ENCODE measurements at regions not wholly inside any gene's neighbourhood (a gene's known extent, or its start where the extent isn't known, plus 50 kb on each side); places are given as distances from the start of the nearest gene placed in this dataset.

- Histone ChIP-seq H3K9me3 (ENCODE audit: control insufficient read depth, insufficient read depth, low read depth, low read length) (no peaks in the 10 kb centered on the region), H3K4me3 (ENCODE audit: low read depth, low read length) (no peak overlapping the region), H3K4me1 (ENCODE audit: control insufficient read depth, insufficient read depth, low read length) (no peaks in the 10 kb centered on the region), H3K9ac (ENCODE audit: low read length) (no peak overlapping the region), H3K36me3 (ENCODE audit: control insufficient read depth, insufficient read depth, low read length) (no peaks in the 10 kb centered on the region), H3K27me3 (ENCODE audit: control insufficient read depth, insufficient read depth, low read length) (peaks cover 43% of the 10 kb centered on the region), H3K27ac (ENCODE audit: low read depth, low read length) (no peak overlapping the region)
Observed at GRCh38 chr9:97759581-97760288, 62.6 kb upstream of the XPA start.

- no peaks in the 10 kb centered on the region for H3K9me3 ChIP-seq (ENCODE audit: control insufficient read depth, insufficient read depth, low read depth, low read length)
- no peaks in the 10 kb centered on the region for H3K36me3 ChIP-seq (ENCODE audit: control insufficient read depth, insufficient read depth, low read length)
- H3K9ac ChIP-seq (ENCODE audit: low read length): no peak overlapping the region
- peaks cover 43% of the 10 kb centered on the region for H3K27me3 ChIP-seq (ENCODE audit: control insufficient read depth, insufficient read depth, low read length)
- no peak overlapping the region for H3K27ac ChIP-seq (ENCODE audit: low read depth, low read length)
- H3K4me1 ChIP-seq (ENCODE audit: control insufficient read depth, insufficient read depth, low read length): no peaks in the 10 kb centered on the region
- H3K4me3 ChIP-seq (ENCODE audit: low read depth, low read length): no peak overlapping the region
Observed at GRCh38 chr9:97761056-97761598, 64.0 kb upstream of the XPA start.

- Histone ChIP-seq H3K27ac (ENCODE audit: low read depth, low read length) (no peak overlapping the region), H3K36me3 (ENCODE audit: control insufficient read depth, insufficient read depth, low read length) (no peaks in the 10 kb centered on the region), H3K9ac (ENCODE audit: low read length) (no peak overlapping the region), H3K4me1 (ENCODE audit: control insufficient read depth, insufficient read depth, low read length) (no peaks in the 10 kb centered on the region), H3K9me3 (ENCODE audit: control insufficient read depth, insufficient read depth, low read depth, low read length) (no peaks in the 10 kb centered on the region), H3K4me3 (ENCODE audit: low read depth, low read length) (no peak overlapping the region), H3K27me3 (ENCODE audit: control insufficient read depth, insufficient read depth, low read length) (peaks cover 37% of the 10 kb centered on the region)
Observed at GRCh38 chr9:97761879-97762278, 64.7 kb upstream of the XPA start.

- peaks cover 33% of the 10 kb centered on the region for H3K27me3 ChIP-seq (ENCODE audit: control insufficient read depth, insufficient read depth, low read length)
- H3K36me3 ChIP-seq (ENCODE audit: control insufficient read depth, insufficient read depth, low read length): no peaks in the 10 kb centered on the region
- H3K4me3 ChIP-seq (ENCODE audit: low read depth, low read length): no peak overlapping the region
- no peaks in the 10 kb centered on the region for H3K4me1 ChIP-seq (ENCODE audit: control insufficient read depth, insufficient read depth, low read length)
- no peak overlapping the region for H3K27ac ChIP-seq (ENCODE audit: low read depth, low read length)
- H3K9ac ChIP-seq (ENCODE audit: low read length): no peak overlapping the region
- no peaks in the 10 kb centered on the region for H3K9me3 ChIP-seq (ENCODE audit: control insufficient read depth, insufficient read depth, low read depth, low read length)
Observed at GRCh38 chr9:97763874-97764273, 66.7 kb upstream of the XPA start.

GRCh38 chr9:97766092-97766491 is 69.0 kb upstream of the XPA start:
- H3K4me1 ChIP-seq (ENCODE audit: control insufficient read depth, insufficient read depth, low read length): 0 out of 2 replicates have a peak, but pooled peaks cover 1% of the 10 kb centered on the region
- H3K36me3 ChIP-seq (ENCODE audit: control insufficient read depth, insufficient read depth, low read length): no peaks in the 10 kb centered on the region
- no peak overlapping the region for H3K27ac ChIP-seq (ENCODE audit: low read depth, low read length)
- peaks cover 29% of the 10 kb centered on the region for H3K27me3 ChIP-seq (ENCODE audit: control insufficient read depth, insufficient read depth, low read length)
- no peak overlapping the region for H3K9ac ChIP-seq (ENCODE audit: low read length)
- H3K9me3 ChIP-seq (ENCODE audit: control insufficient read depth, insufficient read depth, low read depth, low read length): no peaks in the 10 kb centered on the region
- H3K4me3 ChIP-seq (ENCODE audit: low read depth, low read length): no peak overlapping the region

GRCh38 chr9:97766610-97767009 is 69.5 kb upstream of the XPA start:
- Histone ChIP-seq H3K4me1 (ENCODE audit: control insufficient read depth, insufficient read depth, low read length) (peaks cover 6% of the 10 kb centered on the region), H3K9me3 (ENCODE audit: control insufficient read depth, insufficient read depth, low read depth, low read length) (no peaks in the 10 kb centered on the region), H3K36me3 (ENCODE audit: control insufficient read depth, insufficient read depth, low read length) (no peaks in the 10 kb centered on the region), H3K27ac (ENCODE audit: low read depth, low read length) (no peak overlapping the region), H3K9ac (ENCODE audit: low read length) (no peak overlapping the region), H3K27me3 (ENCODE audit: control insufficient read depth, insufficient read depth, low read length) (peaks cover 26% of the 10 kb centered on the region; the same call in 1 of the 2 replicates), H3K4me3 (ENCODE audit: low read depth, low read length) (no peak overlapping the region)

- peaks cover 15% of the 10 kb centered on the region; the same call in 1 of the 2 replicates for H3K27me3 ChIP-seq (ENCODE audit: control insufficient read depth, insufficient read depth, low read length)
- H3K4me3 ChIP-seq (ENCODE audit: low read depth, low read length): no peak overlapping the region
- H3K9ac ChIP-seq (ENCODE audit: low read length): no peak overlapping the region
- peaks cover 15% of the 10 kb centered on the region for H3K4me1 ChIP-seq (ENCODE audit: control insufficient read depth, insufficient read depth, low read length)
- no peaks in the 10 kb centered on the region for H3K9me3 ChIP-seq (ENCODE audit: control insufficient read depth, insufficient read depth, low read depth, low read length)
- no peaks in the 10 kb centered on the region for H3K36me3 ChIP-seq (ENCODE audit: control insufficient read depth, insufficient read depth, low read length)
- no peak overlapping the region for H3K27ac ChIP-seq (ENCODE audit: low read depth, low read length)
Observed at GRCh38 chr9:97767891-97768290, 70.8 kb upstream of the XPA start.

GRCh38 chr9:97768746-97769145 is 71.6 kb upstream of the XPA start:
- no peak overlapping the region for H3K9ac ChIP-seq (ENCODE audit: low read length)
- no peaks in the 10 kb centered on the region for H3K9me3 ChIP-seq (ENCODE audit: control insufficient read depth, insufficient read depth, low read depth, low read length)
- no peaks in the 10 kb centered on the region for H3K36me3 ChIP-seq (ENCODE audit: control insufficient read depth, insufficient read depth, low read length)
- peaks cover 15% of the 10 kb centered on the region; the same call in 1 of the 2 replicates for H3K27me3 ChIP-seq (ENCODE audit: control insufficient read depth, insufficient read depth, low read length)
- H3K27ac ChIP-seq (ENCODE audit: low read depth, low read length): no peak overlapping the region
- no peak overlapping the region for H3K4me3 ChIP-seq (ENCODE audit: low read depth, low read length)
- peaks cover 15% of the 10 kb centered on the region for H3K4me1 ChIP-seq (ENCODE audit: control insufficient read depth, insufficient read depth, low read length)

GRCh38 chr9:97769208-97769607 is 72.1 kb upstream of the XPA start:
- H3K27me3 ChIP-seq (ENCODE audit: control insufficient read depth, insufficient read depth, low read length): peaks cover 15% of the 10 kb centered on the region; the same call in 1 of the 2 replicates
- no peaks in the 10 kb centered on the region for H3K9me3 ChIP-seq (ENCODE audit: control insufficient read depth, insufficient read depth, low read depth, low read length)
- H3K4me3 ChIP-seq (ENCODE audit: low read depth, low read length): no peak overlapping the region
- H3K9ac ChIP-seq (ENCODE audit: low read length): no peak overlapping the region
- H3K36me3 ChIP-seq (ENCODE audit: control insufficient read depth, insufficient read depth, low read length): no peaks in the 10 kb centered on the region
- no peak overlapping the region for H3K27ac ChIP-seq (ENCODE audit: low read depth, low read length)
- peaks cover 15% of the 10 kb centered on the region for H3K4me1 ChIP-seq (ENCODE audit: control insufficient read depth, insufficient read depth, low read length)

- Histone ChIP-seq H3K27ac (ENCODE audit: low read depth, low read length) (no peak overlapping the region), H3K9ac (ENCODE audit: low read length) (no peak overlapping the region), H3K27me3 (ENCODE audit: control insufficient read depth, insufficient read depth, low read length) (0 out of 2 replicates have a peak, but pooled peaks cover 15% of the 10 kb centered on the region), H3K9me3 (ENCODE audit: control insufficient read depth, insufficient read depth, low read depth, low read length) (no peaks in the 10 kb centered on the region), H3K4me3 (ENCODE audit: low read depth, low read length) (no peak overlapping the region), H3K36me3 (ENCODE audit: control insufficient read depth, insufficient read depth, low read length) (no peaks in the 10 kb centered on the region), H3K4me1 (ENCODE audit: control insufficient read depth, insufficient read depth, low read length) (peaks cover 15% of the 10 kb centered on the region)
Observed at GRCh38 chr9:97770808-97771372, 73.8 kb upstream of the XPA start.

- no peaks in the 10 kb centered on the region for H3K36me3 ChIP-seq (ENCODE audit: control insufficient read depth, insufficient read depth, low read length)
- no peak overlapping the region for H3K4me3 ChIP-seq (ENCODE audit: low read depth, low read length)
- no peak overlapping the region for H3K27ac ChIP-seq (ENCODE audit: low read depth, low read length)
- H3K27me3 ChIP-seq (ENCODE audit: control insufficient read depth, insufficient read depth, low read length): 0 out of 2 replicates have a peak, but pooled peaks cover 15% of the 10 kb centered on the region
- H3K9me3 ChIP-seq (ENCODE audit: control insufficient read depth, insufficient read depth, low read depth, low read length): no peaks in the 10 kb centered on the region
- H3K9ac ChIP-seq (ENCODE audit: low read length): no peak overlapping the region
- H3K4me1 ChIP-seq (ENCODE audit: control insufficient read depth, insufficient read depth, low read length): peaks cover 15% of the 10 kb centered on the region
Observed at GRCh38 chr9:97771641-97772040, 74.5 kb upstream of the XPA start.

All from HUES6 (cell line).